H9 (cell line): ENCODE measurements at regions not wholly inside any gene's neighbourhood (a gene's known extent, or its start where the extent isn't known, plus 50 kb on each side); places are given as distances from the start of the nearest gene placed in this dataset.

Experiments used
- DNase-seq: peaks from one replicate; pipeline ENCODE4 v3.0.0-alpha.2; 2017
- H2AFZ ChIP-seq: one replicate; pipeline ENCODE4 v1.6.1; 2013; ENCODE audit warnings: mild to moderate bottlenecking, low read length, control low read depth, moderate library complexity
- H2AK5ac ChIP-seq: 2 replicates; pipeline ENCODE4 v1.6.1; 2013; ENCODE audit warnings: low read length, control low read depth, mixed read lengths; ENCODE audit not compliant: insufficient read length
- H2BK120ac ChIP-seq: one replicate; pipeline ENCODE4 v1.6.1; 2013; ENCODE audit warnings: low read depth, mild to moderate bottlenecking, low read length, control low read depth, inconsistent platforms; ENCODE audit not compliant: poor library complexity, severe bottlenecking
- H2BK12ac ChIP-seq: 2 replicates; pipeline ENCODE4 v1.6.1; 2013; ENCODE audit warnings: low read length, control low read depth, mixed read lengths, low read depth; ENCODE audit not compliant: insufficient read length
- H2BK15ac ChIP-seq: 2 replicates; pipeline ENCODE4 v1.6.1; 2013; ENCODE audit warnings: low read depth, low read length, control low read depth
- H2BK20ac ChIP-seq: one replicate; pipeline ENCODE4 v1.6.1; 2013; ENCODE audit warnings: low read depth, mild to moderate bottlenecking, low read length, control low read depth, inconsistent platforms; ENCODE audit not compliant: poor library complexity, severe bottlenecking
- H2BK5ac ChIP-seq: 2 replicates; pipeline ENCODE4 v1.6.1; 2013; ENCODE audit warnings: low read length, control low read depth, mixed read lengths; ENCODE audit not compliant: insufficient read length
- H3K14ac ChIP-seq: 2 replicates; pipeline ENCODE4 v1.6.1; 2013; ENCODE audit warnings: low read length, control low read depth; ENCODE audit not compliant: insufficient read depth
- H3K18ac ChIP-seq: 2 replicates; pipeline ENCODE4 v1.6.1; 2013; ENCODE audit warnings: low read depth, mild to moderate bottlenecking, mixed read lengths, low read length, control low read depth; ENCODE audit not compliant: insufficient read length
- H3K23ac ChIP-seq: 2 replicates; pipeline ENCODE4 v1.6.1; 2013; ENCODE audit warnings: low read length, control low read depth, mixed read lengths, low read depth; ENCODE audit not compliant: insufficient read length
- H3K23me2 ChIP-seq: 2 replicates; pipeline ENCODE4 v1.6.1; 2013; ENCODE audit warnings: low read depth, mild to moderate bottlenecking, mixed read lengths, low read length, control low read depth; ENCODE audit not compliant: insufficient read length, poor library complexity, severe bottlenecking
- H3K27ac ChIP-seq: 2 replicates; pipeline ENCODE4 v1.5.1; 2013; ENCODE audit warnings: low read length, control low read depth, mixed read lengths, low read depth; ENCODE audit not compliant: insufficient read length
- H3K27me3 ChIP-seq: 2 replicates; pipeline ENCODE4 v1.6.1; 2013; ENCODE audit warnings: low read length, control low read depth, inconsistent platforms; ENCODE audit not compliant: insufficient read depth
- H3K4ac ChIP-seq: 2 replicates; pipeline ENCODE4 v1.6.1; 2013; ENCODE audit warnings: low read depth, mild to moderate bottlenecking, control low read depth, inconsistent platforms, low read length, moderate library complexity
- H3K4me1 ChIP-seq: 2 replicates; pipeline ENCODE4 v1.6.1; 2013; ENCODE audit warnings: low read length, control low read depth, inconsistent platforms; ENCODE audit not compliant: insufficient read depth
- H3K4me2 ChIP-seq: 2 replicates; pipeline ENCODE4 v1.6.1; 2013; ENCODE audit warnings: low read length, control low read depth, mixed read lengths; ENCODE audit not compliant: insufficient read length, insufficient read depth
- H3K56ac ChIP-seq: 2 replicates; pipeline ENCODE4 v1.6.1; 2013; ENCODE audit warnings: low read depth, mild to moderate bottlenecking, mixed read lengths, low read length, control low read depth; ENCODE audit not compliant: insufficient read length
- H3K79me1 ChIP-seq: 2 replicates; pipeline ENCODE4 v1.6.1; 2013; ENCODE audit warnings: low read depth, mild to moderate bottlenecking, moderate library complexity, low read length, control low read depth, inconsistent platforms; ENCODE audit not compliant: insufficient read depth, poor library complexity, severe bottlenecking
- H3K79me2 ChIP-seq: 2 replicates; pipeline ENCODE4 v1.6.1; 2013; ENCODE audit warnings: low read length, control low read depth, inconsistent platforms; ENCODE audit not compliant: insufficient read depth
- H3K9ac ChIP-seq: 2 replicates; pipeline ENCODE4 v1.6.1; 2013; ENCODE audit warnings: low read length, control low read depth, mixed read lengths; ENCODE audit not compliant: insufficient read length; ENCODE audit errors: extremely low read depth
- H3K9me3 ChIP-seq: one replicate; pipeline ENCODE4 v1.6.1; 2013; ENCODE audit warnings: low read depth, low read length, inconsistent platforms; ENCODE audit not compliant: control insufficient read depth
- H3T11ph ChIP-seq: one replicate; pipeline ENCODE4 v1.6.1; 2013; ENCODE audit warnings: mild to moderate bottlenecking, low read length, control low read depth, inconsistent platforms
- H4K20me1 ChIP-seq: one replicate; pipeline ENCODE4 v1.6.1; 2013; ENCODE audit not compliant: control insufficient read depth, insufficient read length, insufficient read depth
- H4K5ac ChIP-seq: 2 replicates; pipeline ENCODE4 v1.6.1; 2013; ENCODE audit warnings: low read depth, mild to moderate bottlenecking, mixed read lengths, low read length, control low read depth; ENCODE audit not compliant: insufficient read length
- H4K8ac ChIP-seq: replicated peaks from 2 replicates; pipeline ENCODE4 v1.6.1; 2013; ENCODE audit warnings: low read length, control low read depth, mixed read lengths, low read depth; ENCODE audit not compliant: insufficient read length
- H4K91ac ChIP-seq: 2 replicates; pipeline ENCODE4 v1.6.1; 2013; ENCODE audit warnings: low read depth, mild to moderate bottlenecking, moderate library complexity, mixed read lengths, low read length, control low read depth; ENCODE audit not compliant: insufficient read length
- H3K27ac Mint-ChIP-seq, 3 experiments: 2 replicates in 2 of 3; 3 replicates in 1 of 3; pipeline ENCODE4 v1.8.0; 2020 to 2021; ENCODE audit warnings: mixed read lengths in 3 of 3, mild to moderate bottlenecking in 1 of 3, moderate library complexity in 1 of 3
- H3K27me3 Mint-ChIP-seq: 2 replicates; pipeline ENCODE4 v1.8.0; 2021; ENCODE audit warnings: low read depth, mild to moderate bottlenecking, moderate library complexity, mixed read lengths
- H3K36me3 Mint-ChIP-seq, 3 experiments: 2 replicates in 2 of 3; 3 replicates in 1 of 3; pipeline ENCODE4 v1.8.0; 2020 to 2021; ENCODE audit warnings: low read depth in 3 of 3, mixed read lengths in 3 of 3; ENCODE audit not compliant: insufficient read depth in 1 of 3
- H3K4me1 Mint-ChIP-seq, 2 experiments: 2 replicates each; pipeline ENCODE4 v1.8.0; 2020; ENCODE audit warnings: mixed read lengths in 2 of 2
- H3K4me3 Mint-ChIP-seq, 2 experiments: 2 replicates in 1 of 2; 3 replicates in 1 of 2; pipeline ENCODE4 v1.8.0; 2020 to 2021; ENCODE audit warnings: mild to moderate bottlenecking in 2 of 2, mixed read lengths in 2 of 2, moderate library complexity in 1 of 2
- H3K9me3 Mint-ChIP-seq, 2 experiments: 2 replicates in 1 of 2; 3 replicates in 1 of 2; pipeline ENCODE4 v1.8.0; 2020; ENCODE audit warnings: mild to moderate bottlenecking in 2 of 2, mixed read lengths in 2 of 2, moderate library complexity in 1 of 2
- CTCF ChIP-seq: fragments of 200-600 bp; sonication (generic); conservative IDR thresholded peaks from 3 replicates; pipeline ENCODE4 v1.8.0; 2021; ENCODE audit warnings: antibody characterized with exemption, mild to moderate bottlenecking
- WGBS: extraction: QIAGEN DNeasy Blood & Tissue Kit; methylation state at CpG from one replicate; pipeline ENCODE4 v1.1.7; 2013; ENCODE audit warnings: missing lambda C conversion rate, low lambda C conversion rate, mixed read lengths; ENCODE audit not compliant: insufficient read length; ENCODE audit errors: extremely low coverage; 5-methylcytosine and 5-hydroxymethylcytosine counted together

- H3T11ph ChIP-seq = no peak overlapping the region
- WGBS = no CpG with 5 or more reads among the region's 4 CpGs
- H4K8ac ChIP-seq = no peak overlapping the region
- H3K36me3 Mint-ChIP-seq = peaks cover 0 to 4% (median 2%) of the 10 kb centered on the region in 3 experiments; a peak in 3 of 7 replicates
- no peaks in the 10 kb centered on the region for H3K79me1 ChIP-seq
- H2AK5ac ChIP-seq = no peak overlapping the region
- H3K23me2 ChIP-seq = no peaks in the 10 kb centered on the region
- H4K91ac ChIP-seq = no peak overlapping the region
- no peak overlapping the region for H3K56ac ChIP-seq
- no peak overlapping the region for H2BK15ac ChIP-seq
- no peaks in the 10 kb centered on the region for H4K20me1 ChIP-seq
- H3K9me3 Mint-ChIP-seq = peaks cover 10 to 12% of the 10 kb centered on the region in 2 experiments; a peak in 3 of 5 replicates
- no peaks in the 10 kb centered on the region for H3K79me2 ChIP-seq
- H3K27me3 ChIP-seq = no peaks in the 10 kb centered on the region
- H3K4me1 ChIP-seq = no peaks in the 10 kb centered on the region
- DNase-seq = no peak
- H3K18ac ChIP-seq = no peak overlapping the region
- no peaks in the 10 kb centered on the region for H3K4me1 Mint-ChIP-seq
- no peak overlapping the region for H2BK120ac ChIP-seq
- H3K4me2 ChIP-seq = no peak overlapping the region
- no peak overlapping the region for H3K4ac ChIP-seq
- no peaks in the 10 kb centered on the region for H3K27me3 Mint-ChIP-seq
- H3K9ac ChIP-seq = no peak overlapping the region
- no peak overlapping the region for H2BK12ac ChIP-seq
- no peak overlapping the region for H2BK20ac ChIP-seq
- H3K14ac ChIP-seq = no peak overlapping the region
- H3K9me3 ChIP-seq = no peaks in the 10 kb centered on the region
- TF ChIP-seq CTCF = no peak
- H2BK5ac ChIP-seq = no peak overlapping the region
- H3K23ac ChIP-seq = no peak overlapping the region
- no peak overlapping the region for H3K27ac ChIP-seq
- H3K4me3 Mint-ChIP-seq = no peak overlapping the region
- H3K27ac Mint-ChIP-seq = no peak overlapping the region
- no peak overlapping the region for H2AFZ ChIP-seq
- no peak overlapping the region for H4K5ac ChIP-seq
These were observed 299.5 kb downstream of the NSUN3 start for GRCh38 chr3:94362393-94362792.
